ENCODE measurements at regions not wholly inside any gene's neighbourhood (a gene's known extent, or its start where the extent isn't known, plus 50 kb on each side); places are given as distances from the start of the nearest gene placed in this dataset.

DNA sequence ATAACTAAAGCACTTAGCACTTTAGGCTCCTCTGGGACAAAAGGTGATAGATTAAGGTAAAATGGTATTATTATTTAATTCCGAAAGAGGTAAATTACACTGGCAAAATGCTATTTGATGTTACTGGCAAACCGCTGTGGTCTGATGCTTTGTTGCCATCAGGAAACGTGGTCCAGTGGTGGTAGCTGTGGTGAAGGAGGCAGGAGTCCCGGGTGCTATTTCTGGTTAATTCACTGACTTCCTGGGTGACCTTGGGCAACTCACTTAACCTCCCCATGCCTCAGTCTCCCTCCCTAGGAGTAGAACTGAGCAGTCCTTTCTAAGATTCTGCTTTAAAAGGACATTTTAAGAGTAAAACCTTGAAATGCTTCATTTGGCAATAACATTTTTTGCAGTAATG lies 233.4 kb downstream of the ZPLD1 start (continued):
- TF ChIP-seq REST (IDR thresholded peaks at IDR 0.05; ENCODE audit: low read depth, low read length), result no peak
- no peak for TF ChIP-seq YBX1 (IDR thresholded peaks at IDR 0.05)
- TF ChIP-seq HCFC1 (IDR thresholded peaks at IDR 0.05; ENCODE audit: low read length), result no peak
- no peak for TF ChIP-seq PKNOX1 (IDR thresholded peaks at IDR 0.05)
- no peak for TF ChIP-seq TCF3 (IDR thresholded peaks at IDR 0.05; ENCODE audit: borderline replicate concordance, insufficient read depth, low read depth, low read length)
- TF ChIP-seq ZBTB40 (IDR thresholded peaks at IDR 0.05; ENCODE audit: borderline replicate concordance), result no peak
- TF ChIP-seq JUND (IDR thresholded peaks at IDR 0.05; ENCODE audit: low read depth, low read length), result no peak
